H1 (cell line): ENCODE measurements at regions not wholly inside any gene's neighbourhood (a gene's known extent, or its start where the extent isn't known, plus 50 kb on each side); places are given as distances from the start of the nearest gene placed in this dataset.

Experiments
- BCL11A ChIP-seq, 2 experiments: IDR thresholded peaks; one replicate each; pipeline ENCODE4 v1.6.1; 2011; ENCODE audit warnings: low read depth in 2 of 2, low read length in 2 of 2, mild to moderate bottlenecking in 2 of 2
- FOSL1 ChIP-seq: IDR thresholded peaks from 2 replicates; pipeline ENCODE4 v1.6.1; 2011; ENCODE audit warnings: mild to moderate bottlenecking, low read depth, low read length, moderate library complexity; ENCODE audit not compliant: insufficient read depth
- KDM5A ChIP-seq: fragments of 200-600 bp; IDR thresholded peaks from 2 replicates; pipeline ENCODE4 v1.7.1; 2012; ENCODE audit warnings: mild to moderate bottlenecking, low read length, inconsistent platforms, mixed read lengths
- MAFK ChIP-seq: IDR thresholded peaks from 2 replicates; pipeline ENCODE4 v1.6.1; 2012; ENCODE audit warnings: low read depth, mild to moderate bottlenecking, improper control_type of control experiment, low read length
- NRF1 ChIP-seq: IDR thresholded peaks from 2 replicates; pipeline ENCODE4 v1.6.1; 2011; ENCODE audit warnings: mild to moderate bottlenecking, low read depth, low read length, improper control_type of control experiment
- RNF2 ChIP-seq: fragments of 200-900, 300-1000 bp; sonication (generic); IDR thresholded peaks from 2 replicates; pipeline ENCODE4 v1.7.1; 2016; ENCODE audit warnings: borderline replicate concordance, low read depth, mild to moderate bottlenecking, antibody characterized with exemption, low read length; ENCODE audit not compliant: poor library complexity, severe bottlenecking; ENCODE audit errors: missing control alignments
- SAP30 ChIP-seq: fragments of 300-600 bp; sonication (generic); IDR thresholded peaks from 2 replicates; pipeline ENCODE4 v1.7.1; 2012; ENCODE audit warnings: low read length, moderate library complexity, mild to moderate bottlenecking, inconsistent platforms; ENCODE audit not compliant: insufficient read depth, insufficient replicate concordance
- SP1 ChIP-seq: IDR thresholded peaks from 2 replicates; pipeline ENCODE4 v1.6.1; 2011; ENCODE audit warnings: low read depth, low read length

GRCh38 chr2:40814616-40815015 lies 362.7 kb upstream of the SLC8A1 start (continued):
- TF ChIP-seq RNF2, result no peak
- no peak for TF ChIP-seq SAP30
- no peak for TF ChIP-seq SP1
- TF ChIP-seq KDM5A, result no peak
- no peak for TF ChIP-seq NRF1
- no peak for TF ChIP-seq BCL11A (IDR thresholded peaks at IDR 0.05; ENCODE audit: low read depth in 2 of 2, low read length in 2 of 2)
- no peak for TF ChIP-seq FOSL1
- TF ChIP-seq MAFK, result no peak
